Retinal pigment epithelial cell (primary cell): ENCODE measurements at regions not wholly inside any gene's neighbourhood (a gene's known extent, or its start where the extent isn't known, plus 50 kb on each side); places are given as distances from the start of the nearest gene placed in this dataset.

Experiments
- DNase-seq: peaks from one replicate; pipeline ENCODE4 v3.0.0-alpha.2; 2010; ENCODE audit warnings: low read depth
- H3K4me3 ChIP-seq: 2 replicates; pipeline ENCODE4 v1.5.1; 2011; ENCODE audit warnings: mild to moderate bottlenecking, low read length, control low read depth, moderate library complexity
- TF ChIP-seq, protein P1 (sequence below): conservative IDR thresholded peaks from 2 replicates; pipeline ENCODE4 v1.5.1; 2011; ENCODE audit warnings: low read depth, low read length, control low read depth, inconsistent platforms

GRCh38 chr20:59459586-59459985, 144.8 kb upstream of the PHACTR3 start:
- DNase-seq, result no peak
- TF ChIP-seq, protein P1, sequence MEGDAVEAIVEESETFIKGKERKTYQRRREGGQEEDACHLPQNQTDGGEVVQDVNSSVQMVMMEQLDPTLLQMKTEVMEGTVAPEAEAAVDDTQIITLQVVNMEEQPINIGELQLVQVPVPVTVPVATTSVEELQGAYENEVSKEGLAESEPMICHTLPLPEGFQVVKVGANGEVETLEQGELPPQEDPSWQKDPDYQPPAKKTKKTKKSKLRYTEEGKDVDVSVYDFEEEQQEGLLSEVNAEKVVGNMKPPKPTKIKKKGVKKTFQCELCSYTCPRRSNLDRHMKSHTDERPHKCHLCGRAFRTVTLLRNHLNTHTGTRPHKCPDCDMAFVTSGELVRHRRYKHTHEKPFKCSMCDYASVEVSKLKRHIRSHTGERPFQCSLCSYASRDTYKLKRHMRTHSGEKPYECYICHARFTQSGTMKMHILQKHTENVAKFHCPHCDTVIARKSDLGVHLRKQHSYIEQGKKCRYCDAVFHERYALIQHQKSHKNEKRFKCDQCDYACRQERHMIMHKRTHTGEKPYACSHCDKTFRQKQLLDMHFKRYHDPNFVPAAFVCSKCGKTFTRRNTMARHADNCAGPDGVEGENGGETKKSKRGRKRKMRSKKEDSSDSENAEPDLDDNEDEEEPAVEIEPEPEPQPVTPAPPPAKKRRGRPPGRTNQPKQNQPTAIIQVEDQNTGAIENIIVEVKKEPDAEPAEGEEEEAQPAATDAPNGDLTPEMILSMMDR, result no peak
- H3K4me3 ChIP-seq, result no peak overlapping the region

GRCh38 chr20:59460352-59460751, 144.0 kb upstream of the PHACTR3 start:
- no peak overlapping the region for H3K4me3 ChIP-seq
- TF ChIP-seq, protein P1, result no peak
- no peak for DNase-seq

GRCh38 chr20:59461526-59461925, 142.8 kb upstream of the PHACTR3 start:
- TF ChIP-seq, protein P1, result no peak
- no peak overlapping the region for H3K4me3 ChIP-seq
- DNase-seq, result no peak

DNA sequence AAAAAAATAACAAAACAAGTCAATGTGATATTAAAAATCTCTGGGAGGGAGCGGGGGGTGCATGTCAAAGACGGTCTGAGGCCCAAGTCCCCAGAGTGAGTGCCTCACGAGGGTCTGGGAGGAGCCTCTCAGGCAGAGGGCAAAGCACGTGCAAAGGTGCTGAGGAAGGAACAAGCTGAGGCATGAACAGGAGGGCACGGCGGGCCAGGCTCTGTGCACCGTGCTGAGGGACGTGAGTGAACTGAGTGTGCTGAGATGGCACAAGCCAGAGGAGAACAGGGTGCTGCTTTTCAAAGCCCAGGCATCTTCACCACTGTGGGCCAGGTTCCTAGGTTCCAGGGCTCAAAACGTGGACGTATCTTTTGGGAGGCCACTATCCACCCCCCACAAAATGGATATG, 142.1 kb upstream of the PHACTR3 start:
- no peak overlapping the region for H3K4me3 ChIP-seq
- DNase-seq, result no peak
- TF ChIP-seq, protein P1, result no peak

DNA sequence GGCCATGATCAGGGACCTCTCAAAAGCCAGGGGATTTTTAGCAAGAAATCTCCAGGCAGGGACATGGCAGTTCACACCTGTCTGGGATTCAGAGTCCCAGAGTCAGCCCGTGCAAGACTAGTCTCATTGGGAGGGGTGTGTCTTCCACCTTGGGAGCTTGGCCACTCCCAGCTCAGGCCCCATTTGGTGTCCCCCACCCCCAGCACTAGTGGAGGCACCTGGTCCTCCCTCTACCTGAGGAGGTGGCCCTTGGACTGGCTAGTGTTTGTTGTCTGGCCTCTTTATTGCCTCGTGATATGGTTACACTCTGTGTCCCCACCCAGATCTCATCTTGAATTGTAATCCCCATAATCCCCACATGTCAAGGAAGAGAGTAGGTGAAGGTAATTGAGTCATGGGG, 140.8 kb upstream of the PHACTR3 start:
- DNase-seq, result no peak
- TF ChIP-seq, protein P1, result no peak
- H3K4me3 ChIP-seq, result no peak overlapping the region

DNA sequence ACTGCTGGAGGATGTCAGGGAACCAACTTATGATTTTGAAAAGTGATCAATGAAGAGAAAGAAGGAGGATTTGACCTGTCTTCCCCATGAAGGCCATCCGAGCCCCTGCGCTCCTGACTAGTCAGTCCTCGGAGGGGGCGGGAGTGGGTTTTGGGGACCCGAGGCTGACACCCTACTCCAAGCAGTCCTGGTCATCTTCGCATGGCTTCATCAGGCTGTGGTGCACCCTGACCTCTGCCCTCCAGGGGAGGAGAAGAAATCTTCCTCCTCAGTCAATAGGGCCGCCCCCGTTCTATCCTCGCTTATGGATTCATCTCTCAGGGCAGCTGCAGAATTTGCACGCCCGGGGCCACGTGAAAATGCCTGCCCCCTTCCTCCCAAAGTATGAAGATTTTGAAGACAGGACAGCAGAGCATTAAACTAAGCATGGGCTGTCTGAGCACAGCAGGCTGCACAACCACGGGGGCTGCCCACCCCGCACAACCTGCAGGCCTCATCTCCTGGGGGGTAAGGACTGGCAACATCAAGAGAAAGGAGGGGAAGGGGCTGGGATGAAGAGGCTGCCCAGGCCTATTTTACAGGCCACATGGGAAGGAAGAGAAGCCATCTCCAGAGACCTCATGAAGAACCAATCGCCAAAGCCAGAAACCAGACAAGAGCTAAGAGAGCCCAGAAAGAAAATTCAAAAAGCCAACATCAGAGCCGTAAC, 138.1 kb upstream of the PHACTR3 start:
- TF ChIP-seq, protein P1, result no peak
- no peak overlapping the region for H3K4me3 ChIP-seq
- DNase-seq, result no peak

DNA sequence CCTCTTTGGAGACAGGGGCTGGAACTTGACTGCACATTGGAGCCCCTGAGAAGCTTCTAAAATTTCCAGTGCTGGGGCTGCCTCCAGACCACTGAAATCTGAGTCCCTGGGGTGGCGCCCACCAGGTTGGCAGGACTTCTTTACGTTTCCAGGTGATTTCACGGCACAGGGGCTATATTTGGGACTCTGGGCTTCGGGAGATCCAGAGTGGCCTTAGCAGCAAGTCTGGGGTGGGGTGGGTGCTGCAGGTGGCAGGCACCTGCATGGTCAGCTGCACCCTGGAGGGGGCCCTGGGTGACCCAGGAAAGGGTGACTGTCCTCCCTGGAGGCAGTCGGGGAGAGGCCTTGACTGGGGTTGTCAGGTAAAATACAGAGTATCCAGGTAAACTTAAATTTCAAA, 135.5 kb upstream of the PHACTR3 start:
- no peak for DNase-seq
- no peak overlapping the region for H3K4me3 ChIP-seq
- TF ChIP-seq, protein P1, result no peak
